HPDE6-E6E7 (cell line): ENCODE measurements at regions not wholly inside any gene's neighbourhood (a gene's known extent, or its start where the extent isn't known, plus 50 kb on each side); places are given as distances from the start of the nearest gene placed in this dataset.
"Not testable (repeated sequence)": the region's sequence is repeated elsewhere in the genome, so short reads cannot be mapped to it uniquely, and the experiment has no call there.

Experiments used
- DNase-seq: peaks from one replicate; pipeline ENCODE4 v3.0.0; 2011; ENCODE audit warnings: missing footprints; ENCODE audit errors: extremely low spot score

DNA sequence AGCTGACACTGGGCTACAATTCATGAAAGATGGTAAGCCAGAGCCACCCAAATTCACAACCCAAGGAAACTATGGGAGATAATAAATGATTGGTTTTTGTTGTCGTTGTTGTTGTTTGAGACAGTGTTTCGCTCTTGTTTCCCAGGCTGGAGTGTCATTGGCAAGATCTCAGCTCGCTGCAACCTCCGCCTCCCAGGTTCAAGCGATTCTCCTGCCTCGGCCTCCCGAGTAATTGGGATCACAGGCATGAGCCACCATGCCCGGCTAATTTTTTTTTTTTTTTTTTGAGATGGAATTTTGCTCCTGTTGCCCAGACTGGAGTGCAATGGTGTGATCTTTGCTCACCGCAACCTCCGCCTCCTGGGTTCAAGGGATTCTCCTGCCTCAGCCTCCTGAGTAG is 65.9 kb upstream of the METTL9 start:
- not testable (repeated sequence) for DNase-seq

DNA sequence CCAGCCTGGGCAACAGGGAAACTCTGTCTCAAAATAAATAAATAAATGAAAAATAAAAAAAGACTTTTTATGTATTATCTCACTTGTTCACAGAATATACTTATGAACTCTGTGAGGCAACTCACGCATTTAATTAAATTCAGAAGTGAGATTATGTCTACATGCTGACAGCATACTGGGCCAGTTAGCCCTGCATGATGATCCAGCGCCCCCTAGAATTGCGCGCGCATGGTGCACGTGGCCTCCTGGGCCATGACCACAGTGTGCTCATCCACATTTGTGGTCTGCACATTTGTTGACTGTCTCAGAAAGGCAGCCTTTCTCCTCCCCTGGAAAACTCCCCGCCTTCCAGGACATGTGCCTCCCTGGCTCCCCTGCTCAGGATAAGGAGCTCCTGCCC is 64.8 kb upstream of the METTL9 start:
- not testable (repeated sequence) for DNase-seq

DNA sequence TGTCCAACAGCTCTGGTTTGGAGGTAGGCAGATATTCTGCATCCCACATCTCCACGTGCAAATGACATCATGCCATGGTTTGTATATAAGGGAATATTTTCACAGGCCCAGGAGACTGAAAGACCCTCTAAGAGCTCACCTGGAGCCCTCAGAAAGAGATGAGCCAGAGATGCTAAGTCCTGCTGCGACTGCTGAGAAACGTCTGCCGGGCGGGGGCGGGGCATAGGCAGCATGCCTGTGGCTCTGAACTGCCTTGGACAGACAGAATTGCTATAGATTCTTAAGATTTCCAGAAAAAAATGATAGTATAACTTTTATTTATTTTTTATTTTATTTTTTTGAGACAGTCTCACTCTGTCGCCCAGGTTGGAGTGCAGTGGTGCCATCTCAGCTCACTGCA is 64.2 kb upstream of the METTL9 start:
- DNase-seq = not testable (repeated sequence)

DNA sequence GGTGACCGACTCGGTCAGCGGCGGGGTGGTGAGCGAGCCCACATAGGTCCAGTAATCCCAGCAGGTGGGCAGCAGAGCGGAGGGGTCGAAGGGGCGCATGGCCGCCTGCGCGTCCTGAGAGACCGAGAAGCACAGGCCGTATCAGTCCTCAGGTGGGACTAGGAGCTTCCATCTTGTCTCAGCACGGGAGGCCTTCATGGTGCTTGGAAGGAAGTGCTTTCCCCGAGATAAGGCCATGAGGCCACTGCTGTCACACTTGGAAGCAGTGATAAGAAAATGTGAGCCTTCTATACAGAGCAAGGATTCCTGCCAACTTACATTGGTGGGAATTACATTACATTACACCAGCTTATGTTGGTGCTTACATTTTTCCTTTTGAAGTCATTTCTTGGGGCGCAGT is 62.6 kb upstream of the METTL9 start:
- DNase-seq = not testable (repeated sequence)

DNA sequence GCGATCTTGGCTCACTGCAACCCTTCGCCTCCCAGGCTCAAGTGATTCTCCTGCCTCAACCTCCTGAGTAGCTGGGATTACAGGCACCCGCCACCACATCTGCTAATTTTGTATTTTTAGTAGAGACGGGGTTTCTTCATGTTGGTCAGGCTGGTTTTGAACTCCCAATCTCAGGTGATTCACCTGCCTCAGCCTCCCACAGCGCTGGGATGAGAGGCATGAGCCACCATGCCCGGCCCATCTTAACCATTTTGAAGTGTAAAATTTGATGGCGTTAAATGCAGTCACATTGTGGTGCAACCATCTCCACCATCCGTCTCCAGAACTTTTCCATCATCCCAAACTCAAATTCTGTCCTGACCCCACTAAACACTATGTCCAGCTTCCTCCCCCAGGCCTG is 61.8 kb upstream of the METTL9 start:
- DNase-seq = not testable (repeated sequence)

DNA sequence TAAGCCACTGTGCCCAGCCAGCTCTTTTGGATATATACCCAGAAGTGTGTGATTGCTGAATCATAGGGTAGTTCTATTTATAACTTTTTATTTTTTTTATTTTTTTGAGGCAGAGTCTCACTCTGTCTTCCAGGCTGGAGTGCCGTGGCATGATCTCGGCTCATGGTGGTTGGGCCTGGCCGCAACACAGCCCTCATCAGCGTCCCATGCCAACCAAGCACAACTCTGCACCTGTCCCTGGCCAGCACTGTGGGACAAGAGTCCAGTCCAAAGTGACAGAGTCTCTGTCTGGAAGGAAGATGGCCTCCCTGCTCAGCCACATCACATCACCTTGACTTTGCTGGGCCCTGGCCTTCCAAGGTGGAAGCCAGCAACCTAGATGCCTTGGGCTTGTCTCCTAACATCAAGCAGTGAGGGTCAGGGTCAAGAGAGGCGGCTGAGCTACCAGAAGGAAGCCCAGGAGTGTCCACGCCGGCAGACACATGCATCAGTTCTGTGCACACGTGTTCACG is 60.2 kb upstream of the METTL9 start:
- not testable (repeated sequence) for DNase-seq

DNA sequence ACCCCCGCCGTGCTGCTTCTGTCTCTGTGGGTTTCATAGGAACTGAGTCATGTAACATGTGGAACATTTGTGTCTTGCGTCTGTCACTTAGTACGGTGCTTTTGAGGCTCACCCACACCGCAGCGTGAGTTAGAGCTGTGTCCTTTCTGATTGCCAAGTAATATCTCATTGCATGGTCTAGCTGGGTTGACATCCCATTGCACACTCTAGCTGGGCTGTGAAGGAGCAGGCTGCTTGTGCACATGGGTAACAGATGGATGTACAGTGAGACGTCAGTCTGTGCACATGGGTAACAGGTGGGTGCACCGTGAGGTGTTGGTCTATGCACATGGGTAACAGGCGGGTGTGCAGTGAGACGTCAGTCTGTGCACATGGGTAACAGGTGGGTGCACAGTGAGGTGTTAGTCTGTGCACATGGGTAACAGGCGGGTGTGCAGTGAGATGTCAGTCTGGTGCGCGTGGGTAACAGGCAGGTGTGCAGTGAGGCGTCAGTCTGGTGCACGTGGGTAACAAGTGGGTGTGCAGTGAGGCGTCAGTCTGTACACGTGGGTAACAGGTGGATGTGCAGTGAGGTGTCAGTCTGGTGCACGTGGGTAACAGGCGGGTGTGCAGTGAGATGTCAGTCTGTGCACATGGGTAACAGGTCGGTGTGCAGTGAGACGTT is 58.5 kb upstream of the METTL9 start:
- DNase-seq = not testable (repeated sequence)

DNA sequence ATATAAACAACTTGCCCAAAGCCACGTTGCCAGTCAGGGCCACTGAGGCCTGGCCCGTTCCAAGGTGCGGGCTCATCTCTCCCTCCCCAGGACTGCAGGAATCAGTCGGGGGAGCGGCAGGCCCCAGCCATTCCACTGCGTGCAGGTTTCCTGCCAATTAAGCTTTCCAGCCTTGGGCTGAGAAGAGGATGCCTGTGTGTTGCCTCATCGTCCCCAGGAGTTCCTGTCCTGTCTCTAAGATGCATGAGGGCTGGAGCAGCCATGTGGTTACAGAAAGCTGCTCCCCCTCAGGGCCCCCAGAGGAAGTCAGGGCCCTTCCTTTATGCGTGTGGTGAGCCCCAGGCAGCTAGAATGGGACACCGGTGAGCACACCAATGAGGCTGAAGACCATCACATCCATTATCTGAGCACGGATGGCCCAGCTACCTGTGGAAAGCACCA is 57.7 kb upstream of the METTL9 start:
- DNase-seq = not testable (repeated sequence)

DNA sequence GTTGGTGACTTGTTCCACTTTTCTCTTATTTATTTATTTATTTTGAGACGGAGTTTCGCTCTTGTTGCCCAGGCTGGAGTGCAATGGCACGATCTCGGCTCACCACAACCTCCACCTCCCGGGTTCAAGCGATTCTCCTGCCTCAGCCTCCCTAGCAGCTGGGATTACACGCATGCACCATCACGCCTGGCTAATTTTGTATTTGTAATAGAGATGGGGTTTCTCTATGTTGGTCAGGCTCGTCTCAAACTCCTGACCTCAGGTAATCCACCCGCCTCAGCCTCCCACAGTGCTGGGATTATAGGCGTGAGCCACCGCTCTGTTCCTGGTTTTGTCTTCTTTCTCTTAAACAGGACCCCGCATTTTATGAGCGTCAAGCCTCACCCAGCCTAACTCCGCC is 57.3 kb upstream of the METTL9 start:
- not testable (repeated sequence) for DNase-seq

DNA sequence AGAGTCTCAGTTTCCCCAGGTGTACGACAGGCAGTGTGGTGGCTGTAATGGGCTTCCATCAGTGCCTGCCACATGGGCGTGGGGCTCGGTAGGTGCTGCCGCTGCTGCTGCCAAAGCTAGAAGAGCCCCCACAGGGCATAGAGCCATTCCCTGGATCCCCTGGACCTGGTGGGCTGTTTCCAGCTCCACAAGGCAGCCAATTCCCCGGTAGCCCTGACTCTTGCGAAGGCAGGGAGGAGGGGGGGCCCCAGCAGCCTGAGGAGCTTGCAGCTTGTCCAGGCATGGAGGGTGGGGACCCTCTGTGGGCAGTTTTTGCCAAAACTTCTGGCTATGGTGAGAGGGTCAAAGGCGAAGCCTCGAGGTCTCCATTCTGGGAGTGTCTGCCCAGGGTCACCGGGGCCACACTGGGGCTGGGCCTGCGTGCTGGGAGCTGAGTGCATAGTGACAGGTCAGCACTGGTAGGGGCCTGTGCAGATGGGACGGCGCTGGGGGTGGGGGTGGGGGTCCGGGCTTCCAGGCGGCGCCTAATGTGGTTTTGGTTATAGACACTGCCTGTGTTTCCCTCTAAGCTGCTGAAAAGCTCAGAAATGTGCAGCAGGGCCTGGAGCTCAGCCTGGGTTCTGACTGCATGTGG is 56.8 kb upstream of the METTL9 start:
- not testable (repeated sequence) for DNase-seq

DNA sequence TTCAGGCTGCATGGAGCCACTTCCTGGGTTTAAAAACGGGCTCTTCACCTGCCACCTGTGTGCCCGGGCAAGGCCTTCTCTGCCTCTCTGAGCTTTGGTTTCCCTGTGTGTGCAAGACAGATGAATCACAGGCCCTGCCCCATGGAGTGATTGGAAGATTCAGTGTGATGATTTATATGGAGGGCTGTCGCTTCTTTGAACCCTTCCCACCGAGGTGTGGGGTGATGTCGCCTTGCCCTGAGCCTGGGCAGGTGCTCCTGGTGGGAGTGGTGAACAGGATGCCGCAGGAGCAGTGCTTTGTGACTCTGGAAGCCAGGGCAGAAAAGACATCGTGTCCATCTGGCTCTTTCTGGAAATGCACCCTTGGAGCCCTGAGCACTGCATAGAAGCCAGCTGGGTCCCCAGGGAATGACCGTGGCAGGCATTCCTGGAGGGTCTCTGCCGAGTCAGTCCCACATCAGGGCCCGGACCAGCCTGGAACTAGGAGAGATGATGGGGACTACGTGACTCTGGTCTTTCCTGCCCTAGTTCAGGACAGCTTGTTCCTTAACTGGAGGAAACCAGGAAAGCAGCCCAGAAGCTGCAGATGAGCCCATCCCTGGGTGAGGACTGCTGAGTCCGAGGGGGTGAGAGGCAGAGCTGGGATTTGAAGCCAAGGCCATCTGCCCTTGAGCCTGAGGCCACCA is 56.1 kb upstream of the METTL9 start:
- DNase-seq = not testable (repeated sequence)

DNA sequence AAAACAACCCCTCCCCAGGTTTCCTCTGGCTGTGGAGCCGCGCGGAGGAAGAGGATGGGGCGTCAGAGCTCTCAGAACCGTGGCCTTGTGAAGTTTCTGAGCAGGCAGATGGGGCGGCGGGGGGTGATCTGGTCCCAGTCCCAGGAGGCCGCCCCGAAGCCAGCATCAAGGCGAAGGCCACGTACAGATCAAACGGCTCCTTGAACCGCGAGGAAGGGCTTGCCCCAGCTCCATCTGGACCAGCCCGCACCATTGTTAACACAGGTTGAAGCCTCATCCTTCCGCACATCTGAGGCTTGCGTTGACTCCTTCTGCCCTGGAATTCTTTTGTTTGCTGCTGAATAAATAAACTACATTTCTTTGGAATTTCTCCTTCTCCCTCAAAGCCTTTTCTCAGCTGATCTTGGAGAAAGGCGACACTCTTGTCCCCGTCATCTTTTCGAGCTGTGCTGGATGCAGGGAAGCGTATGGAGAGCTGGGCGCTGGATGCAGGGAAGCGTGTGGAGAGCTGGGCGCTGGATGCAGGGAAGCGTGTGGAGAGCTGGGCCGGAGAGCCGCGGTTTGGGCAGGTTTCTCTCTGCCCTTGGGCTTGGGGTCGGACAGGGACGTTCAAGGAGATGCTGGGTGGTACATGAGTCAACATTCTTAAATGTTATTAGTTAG is 53.6 kb upstream of the METTL9 start:
- not testable (repeated sequence) for DNase-seq

DNA sequence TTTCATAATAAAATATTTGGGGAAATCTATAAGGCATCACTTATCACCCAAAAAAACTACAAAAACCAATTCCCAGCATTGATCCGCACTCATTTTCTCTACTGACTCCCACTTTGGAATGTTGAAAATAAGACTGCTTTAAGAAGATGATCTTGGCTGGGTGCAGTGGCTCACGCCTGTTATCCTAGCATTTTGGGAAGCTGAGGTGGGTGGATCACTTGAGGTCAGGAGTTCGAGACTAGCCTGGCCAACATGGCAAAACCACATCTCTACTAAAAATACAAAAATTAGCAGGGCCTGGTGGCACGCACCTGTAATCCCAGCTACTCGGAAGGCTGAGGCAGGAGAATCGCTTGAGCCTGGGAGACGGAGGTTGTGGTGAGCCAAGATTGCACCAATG is 50.0 kb upstream of the METTL9 start:
- not testable (repeated sequence) for DNase-seq
